HG02981 (cell line): ENCODE measurements at regions not wholly inside any gene's neighbourhood (a gene's known extent, or its start where the extent isn't known, plus 50 kb on each side); places are given as distances from the start of the nearest gene placed in this dataset.

Source experiments
- ATAC-seq: cut with Tn5 transposase; IDR thresholded peaks from one replicate; pipeline ENCODE4 v1.9.1; 2021; ENCODE audit warnings: mild to moderate bottlenecking, moderate library complexity; ENCODE audit not compliant: unreplicated experiment

DNA sequence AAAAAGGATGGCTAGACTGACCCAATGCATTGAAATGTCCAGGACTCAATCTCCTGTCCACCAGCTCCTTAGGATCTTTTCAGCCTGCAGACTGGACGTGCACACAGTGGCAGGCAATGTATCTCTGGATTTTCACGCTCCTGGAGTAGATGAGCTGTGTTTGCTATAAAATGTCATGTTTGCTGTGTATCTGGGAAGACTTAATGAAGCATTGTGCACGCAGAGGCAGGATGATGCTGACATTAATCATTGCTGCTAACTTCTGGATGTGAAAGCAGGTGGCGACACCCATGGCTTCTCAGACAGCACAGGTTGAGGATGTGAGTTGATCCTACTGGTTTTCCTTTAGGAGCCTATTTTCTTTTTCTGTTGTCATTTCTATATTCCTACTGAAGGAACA, 133.1 kb upstream of the PCSK2 start:
- ATAC-seq = no peak

DNA sequence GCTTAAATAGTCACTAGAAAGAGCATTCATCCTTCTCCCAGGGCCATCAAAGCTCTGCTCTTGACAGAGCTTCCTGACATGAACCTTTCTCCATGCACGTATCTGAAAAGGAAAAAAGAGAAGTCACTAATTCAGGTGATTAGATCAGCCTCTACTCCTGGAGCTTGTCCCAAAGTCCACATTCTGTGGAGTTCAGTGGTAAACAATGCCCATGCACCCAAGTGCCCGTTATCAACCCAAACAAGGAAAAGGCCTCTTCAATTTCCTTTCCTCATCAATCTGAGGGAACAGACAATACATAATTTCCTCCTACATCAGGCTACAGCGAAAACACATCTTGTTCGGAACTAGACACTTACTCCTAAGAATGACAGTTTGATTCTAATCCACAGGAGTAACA, 129.2 kb upstream of the PCSK2 start:
- no peak for ATAC-seq

DNA sequence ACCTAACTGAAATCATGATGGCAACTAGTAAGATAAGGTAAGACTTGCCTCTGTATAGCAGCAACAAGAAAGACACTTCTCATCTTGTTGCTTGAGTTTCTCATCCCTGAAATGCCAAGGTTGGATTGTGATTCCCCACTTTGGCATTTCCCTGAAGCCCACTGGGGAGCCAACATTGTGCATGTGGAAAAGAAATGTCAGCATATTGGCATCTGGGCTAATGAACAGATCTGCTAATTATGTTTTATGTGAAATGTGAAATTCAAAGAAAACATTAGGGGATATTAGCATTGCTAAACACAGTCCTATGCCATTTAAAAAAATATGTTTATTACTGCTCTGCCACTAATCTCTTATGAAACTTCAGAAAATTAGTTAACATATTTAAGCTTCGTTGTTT, 126.3 kb upstream of the PCSK2 start:
- ATAC-seq = no peak

DNA sequence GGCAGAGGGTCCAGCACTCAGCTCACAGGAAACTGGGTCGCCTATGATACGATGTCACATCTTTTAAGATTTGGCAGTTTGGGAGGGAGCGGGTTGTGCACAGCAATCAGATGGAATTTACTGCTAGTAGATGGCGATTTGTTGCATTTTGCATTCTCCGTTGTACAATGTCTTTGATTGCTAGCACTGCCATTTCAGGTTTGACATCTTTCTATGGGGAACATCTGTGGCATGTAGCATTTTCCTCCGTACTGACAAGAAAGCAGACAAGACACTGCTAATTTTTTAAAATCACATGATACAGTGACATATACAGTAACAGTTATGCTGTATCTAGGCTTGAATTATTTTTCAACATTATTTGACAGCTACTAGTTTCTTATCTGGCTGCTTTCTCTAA, 119.7 kb upstream of the PCSK2 start:
- ATAC-seq = no peak

DNA sequence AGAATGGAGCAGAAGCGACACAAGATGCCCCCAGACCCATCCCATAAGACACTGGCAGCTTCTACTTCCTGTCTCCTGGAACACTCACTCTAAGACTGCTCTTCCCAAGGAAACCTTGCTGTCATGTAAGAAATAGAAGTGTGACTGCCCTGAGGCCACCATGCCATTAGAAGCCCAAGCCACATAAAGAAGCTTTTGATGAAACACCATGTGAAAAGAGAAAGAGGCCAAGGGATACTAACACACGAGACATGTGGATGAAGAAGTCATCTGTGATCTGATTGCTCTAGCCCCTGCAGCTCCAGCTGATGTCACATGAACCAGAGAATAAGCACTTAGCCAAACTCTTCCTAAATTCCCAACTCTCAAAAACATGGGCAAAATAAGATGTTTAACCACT, 117.9 kb upstream of the PCSK2 start:
- ATAC-seq = no peak

DNA sequence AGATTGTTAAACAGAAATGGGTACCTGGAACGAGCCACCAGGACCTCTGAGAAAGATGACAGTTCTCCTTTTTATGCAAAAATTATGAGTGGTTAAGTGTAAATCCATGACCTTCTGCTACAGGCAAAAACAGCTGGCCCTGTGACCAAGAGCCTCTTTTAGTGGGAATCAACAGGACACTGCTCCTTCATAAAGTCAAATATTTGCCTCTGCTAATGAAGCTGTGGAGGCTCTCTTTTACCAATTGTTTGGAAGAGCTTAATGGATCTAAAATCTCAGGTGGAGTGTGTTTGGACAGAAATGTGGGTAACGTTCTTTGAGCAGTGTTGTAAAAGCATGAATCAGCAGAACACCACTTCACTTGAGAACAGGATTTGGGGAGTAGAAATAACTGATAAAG, 117.5 kb upstream of the PCSK2 start:
- ATAC-seq = no peak

DNA sequence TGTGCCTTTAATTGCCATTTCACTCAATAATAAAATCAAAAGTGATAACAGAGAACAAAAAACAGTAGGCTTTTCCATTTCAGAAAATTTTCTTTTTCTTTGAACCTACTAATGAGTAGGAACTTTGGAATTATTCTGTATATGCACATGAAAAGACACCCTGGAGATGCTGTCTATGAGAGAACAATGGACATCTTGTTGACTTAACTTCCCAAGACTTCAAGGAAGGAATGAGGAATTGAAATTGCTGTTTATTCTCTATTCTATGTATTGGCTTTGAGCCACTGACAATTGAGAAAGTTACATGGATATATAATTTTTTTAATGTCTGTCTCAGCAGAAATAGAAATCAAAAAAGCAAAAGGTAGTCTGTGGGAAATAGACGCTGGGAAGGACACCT, 98.6 kb upstream of the PCSK2 start:
- no peak for ATAC-seq

DNA sequence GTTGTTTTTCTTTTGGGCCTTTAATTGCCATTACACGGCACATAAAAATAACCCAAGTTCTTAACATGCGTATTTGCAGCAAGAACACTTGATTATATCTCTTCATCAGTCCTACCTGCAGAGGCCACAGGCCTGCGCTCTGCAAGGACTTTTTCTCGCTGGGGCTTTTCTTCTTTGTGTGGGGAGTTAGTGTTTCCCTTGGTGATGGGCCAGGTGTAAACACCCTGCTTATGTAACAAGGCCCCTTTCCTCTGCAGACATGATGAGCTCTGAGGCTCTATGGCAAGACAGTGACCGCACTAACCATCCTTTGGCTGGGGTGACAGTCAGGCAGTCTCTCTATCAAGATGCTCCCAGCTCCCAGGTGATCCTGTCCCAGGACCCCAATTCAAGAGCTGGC, 97.8 kb upstream of the PCSK2 start:
- ATAC-seq = no peak

DNA sequence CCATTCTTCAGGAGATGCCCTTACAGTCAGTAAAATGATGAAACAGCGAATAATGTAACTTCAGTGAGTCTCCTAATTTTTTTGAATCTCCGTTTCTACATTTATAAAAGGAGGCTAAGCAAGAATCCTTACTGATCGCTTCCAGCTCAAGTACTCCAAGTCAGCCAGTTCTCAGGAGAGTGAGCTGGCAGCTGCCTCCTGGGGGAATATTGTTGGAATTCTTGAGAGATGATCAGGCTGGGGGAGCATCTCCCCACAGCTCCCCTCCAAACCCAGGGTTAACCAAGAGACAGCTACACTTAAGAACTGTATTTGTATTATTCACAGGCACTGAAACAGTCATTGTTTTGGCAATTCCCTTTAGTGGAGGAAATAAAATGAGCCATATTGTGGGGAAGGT, 89.1 kb upstream of the PCSK2 start:
- no peak for ATAC-seq

DNA sequence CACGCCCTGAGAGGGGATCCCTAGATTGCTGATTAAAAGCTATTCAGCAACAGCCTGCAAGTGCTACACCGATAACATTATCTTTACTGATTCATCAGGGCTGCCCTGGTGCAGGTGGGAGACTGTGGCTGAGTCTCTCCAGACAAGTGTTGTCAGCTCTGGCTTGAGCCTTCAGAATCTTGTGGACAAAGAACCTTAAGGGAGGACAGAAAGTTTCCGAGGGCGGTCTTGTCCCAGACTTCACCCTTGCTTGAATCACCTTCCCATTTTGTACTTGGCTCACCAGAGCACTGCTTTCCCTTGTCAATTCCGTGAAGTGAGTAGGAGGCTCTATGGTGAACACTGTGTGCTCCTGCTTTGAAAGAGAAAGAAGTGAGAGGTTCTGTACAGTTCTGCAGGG, 88.6 kb upstream of the PCSK2 start:
- ATAC-seq = no peak

DNA sequence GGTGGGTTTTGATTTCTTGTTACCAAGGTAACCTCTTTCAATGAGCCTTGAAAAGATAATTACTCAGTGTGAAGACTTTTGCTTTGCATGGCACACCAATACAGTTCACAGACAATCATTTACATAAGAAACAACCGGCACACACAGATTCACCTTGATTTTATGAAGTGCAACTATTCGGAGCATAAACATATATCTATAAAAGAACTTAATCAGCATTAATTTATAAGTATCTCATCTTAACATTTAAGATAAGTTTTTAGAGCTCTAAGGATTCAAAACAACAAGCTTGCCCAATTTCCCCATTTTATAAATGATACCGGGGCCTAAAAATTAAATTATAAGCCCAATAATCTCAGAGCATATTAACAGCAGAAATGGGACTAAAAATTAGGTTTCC, 85.9 kb upstream of the PCSK2 start:
- ATAC-seq = no peak

DNA sequence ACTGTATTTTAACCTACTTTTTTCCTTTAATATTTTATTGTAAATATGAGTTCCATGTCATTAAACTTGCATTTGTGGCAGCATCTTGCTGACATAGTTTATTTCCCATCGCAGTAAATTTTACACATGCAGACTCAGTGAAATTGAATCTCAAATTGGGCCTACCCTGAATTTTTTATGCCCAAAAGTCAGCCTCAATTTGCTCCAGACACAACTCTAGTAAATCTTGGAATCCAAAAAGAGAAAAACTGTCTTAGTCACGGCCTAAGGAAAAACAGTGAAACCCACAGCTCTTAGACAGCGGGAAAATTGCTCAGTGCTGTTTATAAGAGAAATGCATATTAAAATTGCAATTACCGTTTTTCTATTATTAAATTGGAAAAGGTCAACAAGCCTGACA, 85.3 kb upstream of the PCSK2 start:
- no peak for ATAC-seq

DNA sequence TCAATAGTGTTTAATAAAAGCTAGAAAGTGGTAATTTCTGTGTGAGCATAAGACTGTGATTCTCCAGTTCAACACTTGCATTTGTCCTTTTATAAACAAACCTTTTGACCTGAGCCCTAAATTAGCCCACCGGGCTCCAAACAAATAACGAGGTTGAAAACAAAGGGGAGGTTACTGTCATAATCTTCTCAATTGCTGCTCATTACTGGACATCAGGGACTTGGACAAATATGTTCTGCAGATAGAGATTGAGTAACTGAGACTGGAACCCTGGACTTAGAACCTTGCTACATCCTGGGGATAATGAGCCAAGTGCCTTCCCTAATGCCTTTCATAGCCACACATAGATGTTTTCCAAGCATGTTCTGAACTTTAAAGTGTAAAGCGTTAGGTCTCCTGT, 84.2 kb upstream of the PCSK2 start:
- no peak for ATAC-seq

DNA sequence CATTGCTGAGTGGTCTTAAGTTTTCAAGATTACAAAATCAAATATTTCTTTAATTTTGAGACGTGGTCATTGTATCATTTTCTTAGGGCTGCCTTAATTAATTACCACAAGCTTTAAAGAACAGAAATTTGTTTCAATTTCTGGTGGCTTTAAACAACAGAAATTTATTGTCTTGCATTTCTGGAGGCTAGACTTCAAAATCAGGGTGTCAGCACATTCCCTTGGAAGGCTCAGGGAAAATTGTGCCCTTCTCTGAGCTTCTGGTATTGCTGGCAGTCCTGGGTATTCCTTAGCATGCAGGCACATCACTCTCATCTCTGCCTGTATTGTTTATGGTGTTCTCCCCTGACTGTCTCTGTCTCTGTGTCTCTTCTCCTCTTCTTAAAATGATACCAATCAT, 76.0 kb upstream of the PCSK2 start:
- no peak for ATAC-seq

DNA sequence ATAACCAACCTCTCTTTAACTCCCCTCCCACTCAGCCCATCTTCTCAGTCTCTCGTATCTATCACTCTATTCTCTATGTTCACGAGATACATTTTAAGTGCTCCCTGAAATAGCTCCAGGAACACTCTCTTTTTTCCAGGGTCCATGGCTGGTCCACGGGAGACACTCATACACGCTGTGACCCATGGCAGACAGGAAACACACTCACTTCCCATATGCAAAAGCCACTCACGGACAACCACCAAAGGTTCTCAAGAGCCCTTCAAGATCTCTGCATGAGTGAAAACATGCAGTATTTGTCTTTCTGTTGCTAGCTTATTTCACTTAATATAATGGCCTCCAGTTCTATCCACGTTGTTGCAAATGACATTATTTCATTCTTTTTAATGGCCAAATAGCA, 71.4 kb upstream of the PCSK2 start:
- no peak for ATAC-seq

DNA sequence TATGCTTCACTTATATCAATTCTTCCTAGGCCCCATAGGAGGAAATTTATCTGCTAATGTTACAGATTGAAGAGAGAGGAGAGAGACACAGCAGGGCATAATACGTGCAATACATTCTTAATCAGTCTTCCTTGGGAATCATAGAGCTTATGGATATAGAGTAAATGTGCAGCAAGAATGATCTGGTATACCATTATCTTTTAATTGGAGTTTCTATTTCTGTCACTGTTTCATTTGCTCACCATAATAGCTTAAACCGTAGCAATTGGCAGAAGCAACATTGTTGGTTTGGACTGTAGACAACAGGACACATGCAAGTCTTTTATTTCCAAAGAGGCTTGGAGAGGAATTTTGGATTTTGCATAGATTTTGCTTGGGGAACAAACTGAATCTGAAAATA, 68.1 kb upstream of the PCSK2 start:
- ATAC-seq = no peak

DNA sequence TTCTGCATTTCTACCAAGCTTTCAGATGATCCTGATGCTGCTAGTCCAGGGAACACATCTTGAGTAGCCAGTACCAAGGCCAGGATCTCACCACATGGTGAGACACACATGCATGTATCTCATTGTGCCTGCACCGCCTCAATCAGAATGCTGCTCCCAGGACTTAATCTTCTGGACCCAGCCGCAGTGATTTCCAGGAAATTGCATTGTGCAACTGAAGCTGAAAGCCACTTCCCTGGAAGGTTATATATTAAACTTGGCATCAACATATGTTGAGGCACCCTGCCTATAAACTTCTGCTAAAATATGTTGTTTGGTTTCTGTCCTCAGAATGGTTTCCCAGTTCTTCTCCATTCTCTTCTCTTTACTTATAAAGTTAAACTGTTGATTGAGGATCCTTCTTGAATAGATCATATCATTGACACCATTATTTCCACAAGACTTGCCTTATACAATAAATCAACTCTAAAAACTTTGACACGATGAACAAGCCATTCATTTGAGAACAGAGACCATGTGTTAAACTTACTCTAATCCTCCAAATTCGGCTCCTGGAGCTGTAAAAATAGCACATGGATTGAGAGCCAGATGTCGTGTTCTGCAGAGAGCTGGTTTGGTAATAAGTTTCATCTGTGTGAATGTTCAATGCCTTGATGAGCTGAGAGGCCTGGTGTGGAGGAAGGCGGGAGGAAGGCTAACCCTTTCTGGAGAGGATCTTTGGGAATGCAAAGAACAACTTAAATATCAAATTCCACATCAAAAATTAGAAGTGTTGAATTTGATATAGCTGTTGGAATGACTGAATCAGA, 65.0 kb upstream of the PCSK2 start:
- no peak for ATAC-seq

DNA sequence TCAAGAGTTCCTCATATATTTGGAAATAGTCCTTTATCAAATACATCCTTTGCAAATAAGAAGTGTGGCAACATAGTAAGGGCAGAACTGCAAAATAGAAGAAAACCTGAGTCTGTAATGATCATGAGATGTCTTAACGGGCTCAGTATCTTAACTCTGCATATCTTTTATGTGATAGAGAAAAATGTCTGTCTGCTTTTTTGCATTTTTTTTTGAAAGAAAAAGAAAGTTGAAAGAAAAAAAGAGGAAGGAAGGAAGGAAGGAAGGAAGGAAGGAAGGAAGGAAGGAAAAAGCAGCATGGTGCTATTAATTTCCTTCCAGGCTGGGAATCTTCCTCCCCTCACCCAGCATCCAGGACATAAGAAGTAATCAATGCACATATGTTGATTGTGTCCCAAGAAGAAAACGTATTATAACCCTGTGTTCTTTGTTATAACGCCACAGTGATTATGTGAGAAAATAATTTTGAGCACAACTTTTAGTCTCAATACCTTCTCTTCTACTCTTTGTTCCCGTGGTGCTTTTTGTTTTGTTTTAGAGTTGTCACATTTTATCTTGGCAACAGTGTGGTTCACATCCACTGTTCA, 58.7 kb upstream of the PCSK2 start:
- ATAC-seq = no peak

DNA sequence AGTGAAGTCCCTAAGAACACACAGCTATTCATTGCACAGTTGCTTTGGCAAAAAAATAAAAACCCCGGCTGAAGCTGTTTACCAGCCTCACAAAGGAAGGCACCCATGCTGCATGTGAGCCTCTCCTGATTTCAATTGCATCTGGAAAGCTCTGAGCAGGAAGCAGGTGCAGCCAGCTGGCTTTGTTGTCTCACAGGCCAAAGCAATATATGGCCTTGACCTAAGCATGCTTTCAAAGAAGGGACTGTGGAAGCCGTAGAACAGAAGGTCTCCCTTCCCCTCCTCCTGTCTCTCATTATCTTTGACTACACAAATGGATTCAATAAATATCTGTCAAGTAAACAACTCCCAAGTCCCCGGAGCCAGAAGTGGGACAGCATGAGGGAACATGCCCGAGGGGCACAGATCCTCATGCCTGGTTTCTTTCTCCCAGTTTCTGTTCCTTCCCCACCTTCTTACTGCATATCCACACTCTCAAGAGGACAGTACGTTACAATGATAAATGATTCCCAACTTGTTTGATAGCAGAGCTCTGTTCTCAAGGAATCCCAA, 57.2 kb upstream of the PCSK2 start:
- ATAC-seq = no peak

DNA sequence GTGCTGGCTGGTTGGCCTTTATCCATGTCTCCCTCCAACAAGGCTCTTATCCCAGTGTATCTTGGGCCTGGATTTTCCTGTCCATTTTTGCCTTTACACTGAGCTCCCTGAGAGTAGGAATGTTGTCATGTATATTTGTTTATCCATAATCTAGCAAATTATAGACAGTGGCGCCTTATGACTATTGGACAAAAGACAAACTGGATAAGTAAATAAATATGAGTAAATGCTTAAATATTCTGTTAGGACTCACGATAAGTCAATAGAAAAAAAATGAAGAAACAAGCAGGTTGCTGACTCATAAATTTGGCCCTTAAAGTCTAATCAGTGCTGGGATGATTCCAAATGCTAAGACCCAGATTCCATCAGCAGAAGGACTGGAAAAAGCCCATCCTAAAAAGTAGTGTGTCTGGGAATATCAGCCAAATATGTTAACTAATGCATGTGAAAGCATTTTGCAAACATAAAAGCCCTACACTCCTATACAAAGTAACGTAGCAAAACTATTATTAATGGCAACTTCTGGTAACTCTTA, 55.0 kb upstream of the PCSK2 start:
- ATAC-seq = no peak

DNA sequence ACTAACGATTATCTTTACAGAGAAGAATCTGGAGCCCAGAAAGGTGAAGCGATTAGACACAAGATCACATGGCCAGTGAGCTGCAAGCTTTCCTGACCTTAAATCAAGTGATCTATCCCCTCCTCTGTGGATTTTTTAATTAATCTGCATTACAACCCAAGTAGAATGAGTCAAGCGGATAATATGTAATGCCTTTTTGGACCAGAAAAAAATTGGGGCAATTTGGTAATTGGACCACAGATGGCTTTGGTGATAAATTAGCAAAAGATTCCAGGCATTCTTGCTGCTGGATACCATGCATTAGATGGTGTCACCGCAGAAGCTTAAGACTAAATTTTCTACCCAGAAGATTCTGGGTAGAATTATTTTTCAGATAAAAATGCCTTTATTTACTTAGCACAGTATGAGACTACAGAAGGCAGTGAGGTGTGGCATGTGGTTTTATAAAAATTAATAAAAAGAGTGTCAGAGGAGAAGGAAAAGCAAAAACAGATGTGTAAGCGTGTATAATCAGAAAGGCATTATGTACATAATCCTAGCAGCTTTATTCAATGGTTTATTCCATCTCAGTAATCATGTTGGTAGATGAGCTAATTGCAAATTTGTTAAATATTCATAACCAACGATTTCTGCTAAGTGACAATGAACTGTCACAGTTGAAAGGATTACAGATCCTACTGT, 53.9 kb upstream of the PCSK2 start:
- ATAC-seq = no peak
